HEK293 (cell line): ENCODE measurements at regions not wholly inside any gene's neighbourhood (a gene's known extent, or its start where the extent isn't known, plus 50 kb on each side); places are given as distances from the start of the nearest gene placed in this dataset.

ENCODE experiments used
- CTCF ChIA-PET: fragments of 350-600 bp; formaldehyde crosslinking; extraction: SDS; loops from one replicate; lab custom pipeline; 2021; ENCODE audit warnings: antibody characterized with exemption; lab: Yijun Ruan, JAX
- POLR2A ChIA-PET: fragments of 300-600 bp; formaldehyde crosslinking; extraction: SDS; loops from one replicate; lab custom pipeline; 2020; ENCODE audit warnings: antibody characterized with exemption, inconsistent platforms; lab: Yijun Ruan, JAX
- H3K27ac ChIP-seq: fragments of 200-500 bp; sonication (Bioruptor generic); 2 replicates; pipeline ENCODE4 v1.5.1; 2014; ENCODE audit warnings: low read depth, low read length, control low read depth, inconsistent platforms; ENCODE audit errors: extremely low read depth
- H3K36me3 ChIP-seq, 2 experiments: fragments of 200-500 bp in 1 of 2; sonication (Bioruptor generic) in 1 of 2; 1 replicate in 1 of 2; 2 replicates in 1 of 2; pipeline ENCODE4 v1.5.1; 2014 to 2017; ENCODE audit warnings: inconsistent platforms in 2 of 2, low read length in 2 of 2; ENCODE audit not compliant: control insufficient read depth in 2 of 2, insufficient read depth in 1 of 2
- H3K4me1 ChIP-seq: fragments of 200-500 bp; sonication (Bioruptor generic); 2 replicates; pipeline ENCODE4 v1.5.1; 2014; ENCODE audit warnings: mild to moderate bottlenecking, low read length, inconsistent platforms; ENCODE audit not compliant: control insufficient read depth, insufficient read depth
- H3K4me3 ChIP-seq: 2 replicates; pipeline ENCODE4 v1.5.1; 2011; ENCODE audit warnings: low read depth, mild to moderate bottlenecking, control low read depth, low read length, moderate library complexity
- H3K9me3 ChIP-seq: fragments of 200-500 bp; sonication (Bioruptor generic); 2 replicates; pipeline ENCODE4 v1.5.1; 2014; ENCODE audit warnings: low read depth, low read length, inconsistent platforms; ENCODE audit not compliant: control insufficient read depth, insufficient read depth
- MEIS1 ChIP-seq: sonication (generic); formaldehyde crosslinking; IDR thresholded peaks from 2 replicates; pipeline ENCODE4 v1.8.1; 2022; ENCODE audit warnings: missing genetic modification reagents, mild to moderate bottlenecking, borderline replicate concordance
- RBAK ChIP-seq: fragments of 450-650 bp; formaldehyde crosslinking; IDR thresholded peaks from 2 replicates; pipeline ENCODE4 v1.5.1; 2016; ENCODE audit warnings: missing biosample characterization, missing genetic modification characterization
- SCRT2 ChIP-seq: fragments of 450-650 bp; formaldehyde crosslinking; IDR thresholded peaks from 2 replicates; pipeline ENCODE4 v1.5.1; 2016; ENCODE audit warnings: missing biosample characterization, missing genetic modification characterization
- YY1 ChIP-seq: fragments of 450-650 bp; formaldehyde crosslinking; IDR thresholded peaks from 2 replicates; pipeline ENCODE4 v1.5.1; 2018; ENCODE audit warnings: missing biosample characterization, missing genetic modification characterization
- ZBTB1 ChIP-seq: fragments of 450-650 bp; formaldehyde crosslinking; IDR thresholded peaks from 2 replicates; pipeline ENCODE4 v1.5.1; 2016; ENCODE audit warnings: missing biosample characterization, missing genetic modification characterization
- ZBTB17 ChIP-seq: fragments of 450-650 bp; formaldehyde crosslinking; IDR thresholded peaks from 2 replicates; pipeline ENCODE4 v1.5.1; 2016; ENCODE audit warnings: missing biosample characterization, missing genetic modification characterization
- ZFP69B ChIP-seq: fragments of 450-650 bp; formaldehyde crosslinking; IDR thresholded peaks from 2 replicates; pipeline ENCODE4 v1.5.1; 2016; ENCODE audit warnings: missing biosample characterization, missing genetic modification characterization
- ZNF10 ChIP-seq: fragments of 450-650 bp; formaldehyde crosslinking; IDR thresholded peaks from 2 replicates; pipeline ENCODE4 v1.5.1; 2017; ENCODE audit warnings: missing biosample characterization, missing genetic modification characterization
- ZNF112 ChIP-seq: fragments of 450-650 bp; formaldehyde crosslinking; IDR thresholded peaks from 2 replicates; pipeline ENCODE4 v1.5.0; 2017; ENCODE audit warnings: missing biosample characterization, missing genetic modification characterization
- ZNF138 ChIP-seq: fragments of 450-650 bp; formaldehyde crosslinking; IDR thresholded peaks from 2 replicates; pipeline ENCODE4 v1.5.1; 2016; ENCODE audit warnings: missing biosample characterization, missing genetic modification characterization, borderline replicate concordance
- ZNF16 ChIP-seq: fragments of 450-650 bp; formaldehyde crosslinking; IDR thresholded peaks from 2 replicates; pipeline ENCODE4 v1.5.1; 2016; ENCODE audit warnings: low read depth, missing biosample characterization, missing genetic modification characterization
- ZNF24 ChIP-seq: fragments of 450-650 bp; formaldehyde crosslinking; IDR thresholded peaks from 2 replicates; pipeline ENCODE4 v1.5.1; 2016; ENCODE audit warnings: missing biosample characterization, missing genetic modification characterization
- ZNF335 ChIP-seq: fragments of 450-650 bp; formaldehyde crosslinking; conservative IDR thresholded peaks from 2 replicates; pipeline ENCODE4 v1.5.1; 2016; ENCODE audit warnings: missing biosample characterization, missing genetic modification characterization
- ZNF341 ChIP-seq: fragments of 450-650 bp; formaldehyde crosslinking; IDR thresholded peaks from 2 replicates; pipeline ENCODE4; 2016; ENCODE audit warnings: low read depth, missing biosample characterization, missing genetic modification characterization
- ZNF423 ChIP-seq: fragments of 450-650 bp; formaldehyde crosslinking; IDR thresholded peaks from 2 replicates; pipeline ENCODE4 v1.5.1; 2016; ENCODE audit warnings: missing biosample characterization, missing genetic modification characterization
- ZNF629 ChIP-seq: fragments of 450-650 bp; formaldehyde crosslinking; IDR thresholded peaks from 2 replicates; pipeline ENCODE4 v1.5.1; 2017; ENCODE audit warnings: missing biosample characterization, missing genetic modification characterization
- ZNF654 ChIP-seq: fragments of 450-650 bp; formaldehyde crosslinking; IDR thresholded peaks from 2 replicates; pipeline ENCODE4 v1.5.1; 2016; ENCODE audit warnings: low read depth, missing biosample characterization, missing genetic modification characterization
- ZNF791 ChIP-seq: fragments of 450-650 bp; formaldehyde crosslinking; IDR thresholded peaks from 2 replicates; pipeline ENCODE4 v1.5.1; 2016; ENCODE audit warnings: missing biosample characterization, missing genetic modification characterization
- TF ChIP-seq, protein P1 (sequence below): fragments of 450-650 bp; formaldehyde crosslinking; IDR thresholded peaks from 2 replicates; pipeline ENCODE4 v1.5.1; 2016; ENCODE audit warnings: missing biosample characterization, missing genetic modification characterization
- TF ChIP-seq, protein P2 (sequence below): fragments of 450-650 bp; formaldehyde crosslinking; IDR thresholded peaks from 2 replicates; pipeline ENCODE4 v1.5.1; 2016; ENCODE audit warnings: missing biosample characterization, missing genetic modification characterization

DNA sequence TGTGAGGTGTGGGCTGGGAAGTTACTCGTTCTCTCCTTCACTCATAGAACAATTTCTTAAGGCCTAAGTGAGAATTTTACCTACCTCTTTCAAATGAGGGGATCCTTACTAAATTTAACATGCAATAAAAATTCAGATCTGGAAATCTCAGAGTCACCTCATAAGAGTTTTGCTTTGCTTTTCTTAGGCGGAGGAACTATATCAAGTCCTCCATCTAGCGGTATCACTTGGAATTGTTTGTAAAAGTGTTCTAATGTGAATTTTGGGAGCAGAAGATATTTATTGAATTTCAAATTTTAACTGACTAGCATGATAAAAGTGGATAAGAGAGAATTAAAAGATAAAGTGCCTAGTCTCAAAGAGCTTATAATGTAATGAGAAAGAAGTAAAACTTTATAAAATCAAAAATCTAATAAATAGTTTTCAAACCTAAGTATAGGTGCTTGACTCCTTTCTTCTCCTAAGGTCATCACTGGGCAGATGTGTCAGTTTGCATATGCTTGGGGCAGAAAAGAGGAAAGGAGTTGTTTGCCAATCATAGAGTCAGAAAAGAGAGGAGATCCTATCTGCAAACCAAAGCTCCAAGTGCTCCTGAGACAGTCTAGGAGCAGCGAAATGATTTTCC, 145.7 kb upstream of the DAB2 start:
- H3K36me3 ChIP-seq, result no peaks in the 10 kb centered on the region
- TF ChIP-seq ZNF335 (tag by site-specific recombination) (0 out of 2 replicates have a peak, but pooled peaks have one; percentile 19), SCRT2 (no peak), ZNF654 (peak; percentile 75), ZNF423 (tag by site-specific recombination) (no peak)
- H3K4me1 ChIP-seq, result no peaks in the 10 kb centered on the region
- no peaks in the 10 kb centered on the region for H3K9me3 ChIP-seq
- H3K4me3 ChIP-seq, result no peak overlapping the region
- no peak overlapping the region for H3K27ac ChIP-seq
- ChIA-PET CTCF (interaction anchor here (0.6 to 8.4 kb wide), 25 partner anchors 9 to 1218 kb away, joined by 3 to 69 read pairs (median 4); no protein-coding TSS in a partner anchor), POLR2A (no interaction called here)

DNA sequence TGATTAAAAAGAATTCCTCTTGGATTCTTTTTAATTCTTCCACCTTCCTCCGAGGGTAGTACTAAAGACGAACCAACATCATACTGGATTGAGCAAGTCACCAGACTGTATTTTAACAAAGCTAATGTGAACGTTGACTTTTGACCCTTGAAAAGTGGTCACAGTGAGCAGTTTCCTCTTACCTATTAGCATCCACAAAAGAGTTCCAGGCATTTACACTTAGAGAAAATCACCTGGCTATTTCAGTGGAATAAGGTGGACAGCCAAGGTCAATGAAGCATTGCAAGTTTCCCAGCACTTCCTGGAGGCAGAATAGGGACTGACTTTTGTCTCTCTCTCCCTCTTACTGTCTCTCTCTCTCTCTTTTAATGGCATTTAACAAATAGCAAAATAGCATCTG, 145.1 kb upstream of the DAB2 start:
- H3K4me3 ChIP-seq, result no peak overlapping the region
- no peaks in the 10 kb centered on the region for H3K36me3 ChIP-seq
- ChIA-PET CTCF (interaction anchor here (0.8 to 8.4 kb wide), 2 partner anchors 69 to 192 kb away, joined by 3 to 69 read pairs; no protein-coding TSS in a partner anchor), POLR2A (no interaction called here)
- no peak for TF ChIP-seq RBAK (tag by site-specific recombination)
- TF ChIP-seq, protein P1, sequence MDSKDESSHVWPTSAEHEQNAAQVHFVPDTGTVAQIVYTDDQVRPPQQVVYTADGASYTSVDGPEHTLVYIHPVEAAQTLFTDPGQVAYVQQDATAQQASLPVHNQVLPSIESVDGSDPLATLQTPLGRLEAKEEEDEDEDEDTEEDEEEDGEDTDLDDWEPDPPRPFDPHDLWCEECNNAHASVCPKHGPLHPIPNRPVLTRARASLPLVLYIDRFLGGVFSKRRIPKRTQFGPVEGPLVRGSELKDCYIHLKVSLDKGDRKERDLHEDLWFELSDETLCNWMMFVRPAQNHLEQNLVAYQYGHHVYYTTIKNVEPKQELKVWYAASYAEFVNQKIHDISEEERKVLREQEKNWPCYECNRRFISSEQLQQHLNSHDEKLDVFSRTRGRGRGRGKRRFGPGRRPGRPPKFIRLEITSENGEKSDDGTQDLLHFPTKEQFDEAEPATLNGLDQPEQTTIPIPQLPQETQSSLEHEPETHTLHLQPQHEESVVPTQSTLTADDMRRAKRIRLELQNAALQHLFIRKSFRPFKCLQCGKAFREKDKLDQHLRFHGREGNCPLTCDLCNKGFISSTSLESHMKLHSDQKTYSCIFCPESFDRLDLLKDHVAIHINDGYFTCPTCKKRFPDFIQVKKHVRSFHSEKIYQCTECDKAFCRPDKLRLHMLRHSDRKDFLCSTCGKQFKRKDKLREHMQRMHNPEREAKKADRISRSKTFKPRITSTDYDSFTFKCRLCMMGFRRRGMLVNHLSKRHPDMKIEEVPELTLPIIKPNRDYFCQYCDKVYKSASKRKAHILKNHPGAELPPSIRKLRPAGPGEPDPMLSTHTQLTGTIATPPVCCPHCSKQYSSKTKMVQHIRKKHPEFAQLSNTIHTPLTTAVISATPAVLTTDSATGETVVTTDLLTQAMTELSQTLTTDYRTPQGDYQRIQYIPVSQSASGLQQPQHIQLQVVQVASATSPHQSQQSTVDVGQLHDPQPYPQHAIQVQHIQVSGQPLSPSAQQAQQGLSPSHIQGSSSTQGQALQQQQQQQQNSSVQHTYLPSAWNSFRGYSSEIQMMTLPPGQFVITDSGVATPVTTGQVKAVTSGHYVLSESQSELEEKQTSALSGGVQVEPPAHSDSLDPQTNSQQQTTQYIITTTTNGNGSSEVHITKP (tag by site-specific recombination), result no peak
- TF ChIP-seq ZBTB17, result no peak
- TF ChIP-seq MEIS1, result no peak
- no peak for TF ChIP-seq ZFP69B (tag by site-specific recombination)
- no peak for TF ChIP-seq ZNF24 (tag by site-specific recombination)
- no peak for TF ChIP-seq ZNF791
- TF ChIP-seq ZNF138 (tag by site-specific recombination), result no peak
- TF ChIP-seq, protein P2, sequence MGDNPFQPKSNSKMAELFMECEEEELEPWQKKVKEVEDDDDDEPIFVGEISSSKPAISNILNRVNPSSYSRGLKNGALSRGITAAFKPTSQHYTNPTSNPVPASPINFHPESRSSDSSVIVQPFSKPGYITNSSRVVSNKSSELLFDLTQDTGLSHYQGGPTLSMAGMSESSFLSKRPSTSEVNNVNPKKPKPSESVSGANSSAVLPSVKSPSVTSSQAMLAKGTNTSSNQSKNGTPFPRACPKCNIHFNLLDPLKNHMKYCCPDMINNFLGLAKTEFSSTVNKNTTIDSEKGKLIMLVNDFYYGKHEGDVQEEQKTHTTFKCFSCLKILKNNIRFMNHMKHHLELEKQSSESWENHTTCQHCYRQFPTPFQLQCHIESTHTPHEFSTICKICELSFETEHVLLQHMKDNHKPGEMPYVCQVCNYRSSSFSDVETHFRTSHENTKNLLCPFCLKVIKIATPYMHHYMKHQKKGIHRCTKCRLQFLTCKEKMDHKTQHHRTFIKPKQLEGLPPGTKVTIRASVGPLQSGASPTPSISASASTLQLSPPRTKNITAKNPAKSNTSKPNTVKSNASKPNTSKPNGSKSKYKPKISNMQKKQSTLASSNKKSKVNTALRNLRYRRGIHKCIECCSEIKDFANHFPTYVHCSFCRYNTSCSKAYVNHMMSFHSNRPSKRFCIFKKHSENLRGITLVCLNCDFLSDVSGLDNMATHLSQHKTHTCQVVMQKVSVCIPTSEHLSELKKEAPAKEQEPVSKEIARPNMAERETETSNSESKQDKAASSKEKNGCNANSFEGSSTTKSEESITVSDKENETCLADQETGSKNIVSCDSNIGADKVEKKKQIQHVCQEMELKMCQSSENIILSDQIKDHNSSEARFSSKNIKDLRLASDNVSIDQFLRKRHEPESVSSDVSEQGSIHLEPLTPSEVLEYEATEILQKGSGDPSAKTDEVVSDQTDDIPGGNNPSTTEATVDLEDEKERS (tag by site-specific recombination), result no peak
- no peak for TF ChIP-seq ZBTB1
- TF ChIP-seq ZNF112 (tag by site-specific recombination), result no peak
- no peak for TF ChIP-seq ZNF341 (tag by site-specific recombination)
- TF ChIP-seq ZNF16 (tag by site-specific recombination), result no peak
- no peak for TF ChIP-seq ZNF10 (tag by site-specific recombination)
- TF ChIP-seq SCRT2, result no peak
- TF ChIP-seq ZNF629 (tag by site-specific recombination), result no peak
- TF ChIP-seq YY1 (tag by site-specific recombination), result no peak
- TF ChIP-seq, all 188 proteins: peak for 0
- H3K4me1 ChIP-seq, result no peaks in the 10 kb centered on the region
- no peaks in the 10 kb centered on the region for H3K9me3 ChIP-seq
- H3K27ac ChIP-seq, result no peak overlapping the region
